WTC11 (cell line): ENCODE measurements at regions not wholly inside any gene's neighbourhood (a gene's known extent, or its start where the extent isn't known, plus 50 kb on each side); places are given as distances from the start of the nearest gene placed in this dataset.

Source experiments
- ATAC-seq: fragments of 200-7000 bp; cut with Tn5 transposase; 2 replicates; pipeline ENCODE4 v1.10.0; 2021; ENCODE audit warnings: mild to moderate bottlenecking, moderate library complexity
- CTCF ChIA-PET: fragments of 300-600 bp; sonication (Branson Sonifier 250); formaldehyde crosslinking; loops from one replicate; lab custom pipeline; 2021; ENCODE audit warnings: antibody characterized with exemption; lab: Charles Lee
- POLR2A ChIA-PET: fragments of 350-600 bp; sonication (Branson Sonifier 250); formaldehyde crosslinking; loops from one replicate; lab custom pipeline; 2021; ENCODE audit warnings: antibody characterized with exemption; lab: Charles Lee
- DNase-seq: peaks from one replicate; pipeline ENCODE4 v3.0.0; 2021; ENCODE audit warnings: low spot score
- H3K27ac Mint-ChIP-seq: 2 replicates; pipeline ENCODE4 v1.8.0; 2021; ENCODE audit warnings: mixed read lengths
- H3K27me3 Mint-ChIP-seq: 2 replicates; pipeline ENCODE4 v1.8.0; 2021; ENCODE audit warnings: low read depth, mild to moderate bottlenecking, moderate library complexity, mixed read lengths
- H3K36me3 Mint-ChIP-seq: 2 replicates; pipeline ENCODE4 v1.8.0; 2021; ENCODE audit warnings: mixed read lengths
- H3K4me1 Mint-ChIP-seq: 2 replicates; pipeline ENCODE4 v1.8.0; 2022; ENCODE audit warnings: mixed read lengths
- H3K4me3 Mint-ChIP-seq: 2 replicates; pipeline ENCODE4 v1.8.0; 2021; ENCODE audit warnings: mild to moderate bottlenecking, moderate library complexity, mixed read lengths
- H3K9me3 Mint-ChIP-seq: 2 replicates; pipeline ENCODE4 v1.8.0; 2021; ENCODE audit warnings: mixed read lengths
- ATF1 ChIP-seq: sonication (generic); formaldehyde crosslinking; IDR thresholded peaks from 2 replicates; pipeline ENCODE4 v1.8.1; 2023; ENCODE audit warnings: mild to moderate bottlenecking, moderate library complexity, missing genetic modification reagents
- CBFB ChIP-seq: sonication (generic); formaldehyde crosslinking; IDR thresholded peaks from 2 replicates; pipeline ENCODE4 v1.8.1; 2022; ENCODE audit warnings: mild to moderate bottlenecking, low read depth, missing genetic modification reagents
- CDX4 ChIP-seq: fragments of 250-450 bp; sonication (Bioruptor Pico); IDR thresholded peaks from 2 replicates; pipeline ENCODE4 v1.9.0; 2021; ENCODE audit warnings: moderate library complexity, mild to moderate bottlenecking, inconsistent platforms, borderline replicate concordance
- JAZF1 ChIP-seq: fragments of 250-450 bp; sonication (Bioruptor Pico); IDR thresholded peaks from 2 replicates; pipeline ENCODE4 v1.9.0; 2021; ENCODE audit warnings: moderate library complexity, mild to moderate bottlenecking, inconsistent platforms
- MYBL2 ChIP-seq: sonication (generic); formaldehyde crosslinking; IDR thresholded peaks from 2 replicates; pipeline ENCODE4 v1.8.1; 2023; ENCODE audit warnings: mild to moderate bottlenecking, moderate library complexity, missing genetic modification reagents
- NFATC4 ChIP-seq: fragments of 250-450 bp; sonication (Bioruptor Pico); IDR thresholded peaks from 2 replicates; pipeline ENCODE4 v1.9.0; 2021; ENCODE audit warnings: mild to moderate bottlenecking
- NR1H2 ChIP-seq: sonication (generic); formaldehyde crosslinking; IDR thresholded peaks from 2 replicates; pipeline ENCODE4 v1.9.0; 2021; ENCODE audit warnings: mild to moderate bottlenecking, moderate library complexity, missing genetic modification reagents
- PRRX2 ChIP-seq: fragments of 250-450 bp; sonication (Bioruptor Pico); IDR thresholded peaks from 2 replicates; pipeline ENCODE4 v1.8.0; 2021; ENCODE audit warnings: mild to moderate bottlenecking
- TP53 ChIP-seq: sonication (generic); formaldehyde crosslinking; IDR thresholded peaks from 2 replicates; pipeline ENCODE4 v1.8.1; 2023; ENCODE audit warnings: mild to moderate bottlenecking, missing genetic modification reagents
- ZBTB21 ChIP-seq: sonication (generic); formaldehyde crosslinking; IDR thresholded peaks from 2 replicates; pipeline ENCODE4 v1.8.1; 2023; ENCODE audit warnings: mild to moderate bottlenecking, missing genetic modification reagents, borderline replicate concordance
- ZNF317 ChIP-seq: sonication (generic); formaldehyde crosslinking; IDR thresholded peaks from 2 replicates; pipeline ENCODE4 v1.8.1; 2023; ENCODE audit warnings: low read depth, mild to moderate bottlenecking, moderate library complexity, missing genetic modification reagents, borderline replicate concordance
- ZNF512 ChIP-seq: sonication (generic); formaldehyde crosslinking; IDR thresholded peaks from 2 replicates; pipeline ENCODE4 v1.8.1; 2022; ENCODE audit warnings: missing genetic modification reagents, borderline replicate concordance
- TF ChIP-seq, protein P1 (sequence below): sonication (generic); formaldehyde crosslinking; IDR thresholded peaks from 2 replicates; pipeline ENCODE4 v1.8.1; 2023; ENCODE audit warnings: mild to moderate bottlenecking, missing genetic modification reagents, borderline replicate concordance
- TF ChIP-seq, protein P2 (sequence below): sonication (generic); formaldehyde crosslinking; IDR thresholded peaks from 2 replicates; pipeline ENCODE4 v1.8.0; 2022; ENCODE audit warnings: mild to moderate bottlenecking, missing genetic modification reagents
- TF ChIP-seq, protein P3 (sequence below): sonication (generic); formaldehyde crosslinking; IDR thresholded peaks from 2 replicates; pipeline ENCODE4 v1.8.0; 2022; ENCODE audit warnings: mild to moderate bottlenecking, missing genetic modification reagents
- TF ChIP-seq, protein P4 (sequence below): fragments of 250-450 bp; sonication (Bioruptor Pico); IDR thresholded peaks from 2 replicates; pipeline ENCODE4 v1.9.0; 2021; ENCODE audit warnings: mild to moderate bottlenecking, borderline replicate concordance
- TF ChIP-seq, protein P5 (sequence below): fragments of 250-450 bp; sonication (Bioruptor Pico); IDR thresholded peaks from 2 replicates; pipeline ENCODE4 v1.9.0; 2021; ENCODE audit warnings: mild to moderate bottlenecking
- TF ChIP-seq, protein P6 (sequence below): sonication (generic); formaldehyde crosslinking; IDR thresholded peaks from 2 replicates; pipeline ENCODE4 v1.8.1; 2023; ENCODE audit warnings: mild to moderate bottlenecking, missing genetic modification reagents, moderate library complexity

DNA sequence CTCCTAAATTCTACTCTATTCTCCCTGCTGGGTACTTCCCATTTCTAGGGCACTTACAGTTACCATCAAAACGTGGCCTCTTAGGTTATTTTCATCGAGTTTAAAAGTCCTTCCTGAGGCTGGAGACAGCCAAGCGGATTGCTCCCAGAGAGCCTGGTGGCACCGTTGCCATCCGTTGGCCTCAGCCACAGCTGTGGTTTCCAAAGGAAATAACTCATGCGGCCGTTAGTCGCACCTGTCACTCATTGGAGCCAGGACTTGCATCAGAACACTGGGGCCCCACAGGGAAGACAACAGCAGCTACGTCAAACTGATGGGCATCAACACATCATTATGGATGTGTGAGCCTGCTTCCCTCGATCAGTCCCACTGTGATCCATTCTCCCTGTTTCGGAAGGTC, 453.4 kb downstream of the BCL11A start (continued):
- TF ChIP-seq, protein P1, sequence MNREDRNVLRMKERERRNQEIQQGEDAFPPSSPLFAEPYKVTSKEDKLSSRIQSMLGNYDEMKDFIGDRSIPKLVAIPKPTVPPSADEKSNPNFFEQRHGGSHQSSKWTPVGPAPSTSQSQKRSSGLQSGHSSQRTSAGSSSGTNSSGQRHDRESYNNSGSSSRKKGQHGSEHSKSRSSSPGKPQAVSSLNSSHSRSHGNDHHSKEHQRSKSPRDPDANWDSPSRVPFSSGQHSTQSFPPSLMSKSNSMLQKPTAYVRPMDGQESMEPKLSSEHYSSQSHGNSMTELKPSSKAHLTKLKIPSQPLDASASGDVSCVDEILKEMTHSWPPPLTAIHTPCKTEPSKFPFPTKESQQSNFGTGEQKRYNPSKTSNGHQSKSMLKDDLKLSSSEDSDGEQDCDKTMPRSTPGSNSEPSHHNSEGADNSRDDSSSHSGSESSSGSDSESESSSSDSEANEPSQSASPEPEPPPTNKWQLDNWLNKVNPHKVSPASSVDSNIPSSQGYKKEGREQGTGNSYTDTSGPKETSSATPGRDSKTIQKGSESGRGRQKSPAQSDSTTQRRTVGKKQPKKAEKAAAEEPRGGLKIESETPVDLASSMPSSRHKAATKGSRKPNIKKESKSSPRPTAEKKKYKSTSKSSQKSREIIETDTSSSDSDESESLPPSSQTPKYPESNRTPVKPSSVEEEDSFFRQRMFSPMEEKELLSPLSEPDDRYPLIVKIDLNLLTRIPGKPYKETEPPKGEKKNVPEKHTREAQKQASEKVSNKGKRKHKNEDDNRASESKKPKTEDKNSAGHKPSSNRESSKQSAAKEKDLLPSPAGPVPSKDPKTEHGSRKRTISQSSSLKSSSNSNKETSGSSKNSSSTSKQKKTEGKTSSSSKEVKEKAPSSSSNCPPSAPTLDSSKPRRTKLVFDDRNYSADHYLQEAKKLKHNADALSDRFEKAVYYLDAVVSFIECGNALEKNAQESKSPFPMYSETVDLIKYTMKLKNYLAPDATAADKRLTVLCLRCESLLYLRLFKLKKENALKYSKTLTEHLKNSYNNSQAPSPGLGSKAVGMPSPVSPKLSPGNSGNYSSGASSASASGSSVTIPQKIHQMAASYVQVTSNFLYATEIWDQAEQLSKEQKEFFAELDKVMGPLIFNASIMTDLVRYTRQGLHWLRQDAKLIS = no peak
- TF ChIP-seq JAZF1 (CRISPR knock-in tag) = no peak
- TF ChIP-seq MYBL2 (CRISPR knock-in tag) = no peak
- TF ChIP-seq, protein P2, sequence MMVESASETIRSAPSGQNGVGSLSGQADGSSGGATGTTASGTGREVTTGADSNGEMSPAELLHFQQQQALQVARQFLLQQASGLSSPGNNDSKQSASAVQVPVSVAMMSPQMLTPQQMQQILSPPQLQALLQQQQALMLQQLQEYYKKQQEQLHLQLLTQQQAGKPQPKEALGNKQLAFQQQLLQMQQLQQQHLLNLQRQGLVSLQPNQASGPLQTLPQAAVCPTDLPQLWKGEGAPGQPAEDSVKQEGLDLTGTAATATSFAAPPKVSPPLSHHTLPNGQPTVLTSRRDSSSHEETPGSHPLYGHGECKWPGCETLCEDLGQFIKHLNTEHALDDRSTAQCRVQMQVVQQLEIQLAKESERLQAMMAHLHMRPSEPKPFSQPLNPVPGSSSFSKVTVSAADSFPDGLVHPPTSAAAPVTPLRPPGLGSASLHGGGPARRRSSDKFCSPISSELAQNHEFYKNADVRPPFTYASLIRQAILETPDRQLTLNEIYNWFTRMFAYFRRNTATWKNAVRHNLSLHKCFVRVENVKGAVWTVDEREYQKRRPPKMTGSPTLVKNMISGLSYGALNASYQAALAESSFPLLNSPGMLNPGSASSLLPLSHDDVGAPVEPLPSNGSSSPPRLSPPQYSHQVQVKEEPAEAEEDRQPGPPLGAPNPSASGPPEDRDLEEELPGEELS (CRISPR knock-in tag) = no peak
- no peak for TF ChIP-seq CDX4
- TF ChIP-seq NR1H2 (CRISPR knock-in tag) = no peak
- no peak for TF ChIP-seq PRRX2 (CRISPR knock-in tag)
- TF ChIP-seq NFATC4 (CRISPR knock-in tag) = no peak
- TF ChIP-seq, all 79 proteins: peak for 0

- Mint-ChIP-seq H3K4me1 (peaks cover 20% of the 10 kb centered on the region), H3K27me3 (peaks cover 24% of the 10 kb centered on the region), H3K4me3 (no peak overlapping the region), H3K9me3 (no peaks in the 10 kb centered on the region; the same call in 1 of the 2 replicates), H3K36me3 (no peaks in the 10 kb centered on the region), H3K27ac (no peak overlapping the region)
- no peak for DNase-seq
- no peak for TF ChIP-seq ZBTB21 (CRISPR knock-in tag)
- no peak for TF ChIP-seq ZNF317
- TF ChIP-seq ZNF512 = no peak
- TF ChIP-seq, protein P3, sequence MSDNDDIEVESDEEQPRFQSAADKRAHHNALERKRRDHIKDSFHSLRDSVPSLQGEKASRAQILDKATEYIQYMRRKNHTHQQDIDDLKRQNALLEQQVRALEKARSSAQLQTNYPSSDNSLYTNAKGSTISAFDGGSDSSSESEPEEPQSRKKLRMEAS (CRISPR knock-in tag) = no peak
- TF ChIP-seq TP53 (CRISPR knock-in tag) = no peak
- no peak for TF ChIP-seq CBFB (CRISPR knock-in tag)
- no peak for ATAC-seq
- POLR2A ChIA-PET = no interaction called here
- CTCF ChIA-PET = no interaction called here
These were observed 454.5 kb downstream of the BCL11A start for GRCh38 chr2:60098996-60099395.

DNA sequence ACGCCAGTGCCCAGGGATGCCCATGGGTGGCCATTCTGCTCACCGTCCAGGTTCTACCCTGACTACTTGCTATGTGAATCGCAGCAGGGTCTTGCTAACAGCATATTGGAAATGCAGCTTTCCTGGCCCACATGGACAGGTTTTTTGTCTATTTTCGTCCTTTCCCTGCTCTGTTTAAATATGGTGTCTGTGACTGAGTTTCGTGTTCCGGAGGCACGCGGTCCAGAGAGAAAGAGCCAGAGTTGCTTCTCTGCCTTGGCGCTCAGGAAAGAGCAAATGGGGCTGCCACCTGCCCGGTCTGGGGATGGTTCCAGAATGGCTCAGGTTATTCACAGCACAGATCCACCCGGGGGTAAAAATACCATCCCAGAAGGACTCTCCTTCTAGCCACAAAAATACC, 456.2 kb downstream of the BCL11A start:
- ATAC-seq = no peak
- ChIA-PET CTCF (no interaction called here), POLR2A (no interaction called here)
- H3K27ac Mint-ChIP-seq = no peak overlapping the region
- H3K36me3 Mint-ChIP-seq = no peaks in the 10 kb centered on the region
- peaks cover 40% of the 10 kb centered on the region for H3K27me3 Mint-ChIP-seq
- H3K9me3 Mint-ChIP-seq = no peaks in the 10 kb centered on the region; the same call in 1 of the 2 replicates
- no peak overlapping the region for H3K4me3 Mint-ChIP-seq
- peaks cover 14% of the 10 kb centered on the region for H3K4me1 Mint-ChIP-seq
- no peak for DNase-seq
- TF ChIP-seq, protein P4, sequence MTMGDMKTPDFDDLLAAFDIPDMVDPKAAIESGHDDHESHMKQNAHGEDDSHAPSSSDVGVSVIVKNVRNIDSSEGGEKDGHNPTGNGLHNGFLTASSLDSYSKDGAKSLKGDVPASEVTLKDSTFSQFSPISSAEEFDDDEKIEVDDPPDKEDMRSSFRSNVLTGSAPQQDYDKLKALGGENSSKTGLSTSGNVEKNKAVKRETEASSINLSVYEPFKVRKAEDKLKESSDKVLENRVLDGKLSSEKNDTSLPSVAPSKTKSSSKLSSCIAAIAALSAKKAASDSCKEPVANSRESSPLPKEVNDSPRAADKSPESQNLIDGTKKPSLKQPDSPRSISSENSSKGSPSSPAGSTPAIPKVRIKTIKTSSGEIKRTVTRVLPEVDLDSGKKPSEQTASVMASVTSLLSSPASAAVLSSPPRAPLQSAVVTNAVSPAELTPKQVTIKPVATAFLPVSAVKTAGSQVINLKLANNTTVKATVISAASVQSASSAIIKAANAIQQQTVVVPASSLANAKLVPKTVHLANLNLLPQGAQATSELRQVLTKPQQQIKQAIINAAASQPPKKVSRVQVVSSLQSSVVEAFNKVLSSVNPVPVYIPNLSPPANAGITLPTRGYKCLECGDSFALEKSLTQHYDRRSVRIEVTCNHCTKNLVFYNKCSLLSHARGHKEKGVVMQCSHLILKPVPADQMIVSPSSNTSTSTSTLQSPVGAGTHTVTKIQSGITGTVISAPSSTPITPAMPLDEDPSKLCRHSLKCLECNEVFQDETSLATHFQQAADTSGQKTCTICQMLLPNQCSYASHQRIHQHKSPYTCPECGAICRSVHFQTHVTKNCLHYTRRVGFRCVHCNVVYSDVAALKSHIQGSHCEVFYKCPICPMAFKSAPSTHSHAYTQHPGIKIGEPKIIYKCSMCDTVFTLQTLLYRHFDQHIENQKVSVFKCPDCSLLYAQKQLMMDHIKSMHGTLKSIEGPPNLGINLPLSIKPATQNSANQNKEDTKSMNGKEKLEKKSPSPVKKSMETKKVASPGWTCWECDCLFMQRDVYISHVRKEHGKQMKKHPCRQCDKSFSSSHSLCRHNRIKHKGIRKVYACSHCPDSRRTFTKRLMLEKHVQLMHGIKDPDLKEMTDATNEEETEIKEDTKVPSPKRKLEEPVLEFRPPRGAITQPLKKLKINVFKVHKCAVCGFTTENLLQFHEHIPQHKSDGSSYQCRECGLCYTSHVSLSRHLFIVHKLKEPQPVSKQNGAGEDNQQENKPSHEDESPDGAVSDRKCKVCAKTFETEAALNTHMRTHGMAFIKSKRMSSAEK (CRISPR knock-in tag) = no peak
- no peak for TF ChIP-seq ZNF512
- TF ChIP-seq, protein P5, sequence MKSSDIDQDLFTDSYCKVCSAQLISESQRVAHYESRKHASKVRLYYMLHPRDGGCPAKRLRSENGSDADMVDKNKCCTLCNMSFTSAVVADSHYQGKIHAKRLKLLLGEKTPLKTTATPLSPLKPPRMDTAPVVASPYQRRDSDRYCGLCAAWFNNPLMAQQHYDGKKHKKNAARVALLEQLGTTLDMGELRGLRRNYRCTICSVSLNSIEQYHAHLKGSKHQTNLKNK (CRISPR knock-in tag) = no peak
- no peak for TF ChIP-seq ATF1 (CRISPR knock-in tag)
- TF ChIP-seq, protein P6, sequence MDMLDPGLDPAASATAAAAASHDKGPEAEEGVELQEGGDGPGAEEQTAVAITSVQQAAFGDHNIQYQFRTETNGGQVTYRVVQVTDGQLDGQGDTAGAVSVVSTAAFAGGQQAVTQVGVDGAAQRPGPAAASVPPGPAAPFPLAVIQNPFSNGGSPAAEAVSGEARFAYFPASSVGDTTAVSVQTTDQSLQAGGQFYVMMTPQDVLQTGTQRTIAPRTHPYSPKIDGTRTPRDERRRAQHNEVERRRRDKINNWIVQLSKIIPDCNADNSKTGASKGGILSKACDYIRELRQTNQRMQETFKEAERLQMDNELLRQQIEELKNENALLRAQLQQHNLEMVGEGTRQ (CRISPR knock-in tag) = no peak
